B cell (primary cell): ENCODE measurements at regions not wholly inside any gene's neighbourhood (a gene's known extent, or its start where the extent isn't known, plus 50 kb on each side); places are given as distances from the start of the nearest gene placed in this dataset.

Experiments
- ATAC-seq: fragments of 200-7000 bp; cut with Tn5 transposase; one replicate; pipeline ENCODE4 v1.10.0; 2021; ENCODE audit warnings: low read depth, mild to moderate bottlenecking, moderate number of reproducible peaks, moderate library complexity
- CTCF ChIA-PET: fragments of 350-600 bp; sonication (Branson Sonifier 250); formaldehyde crosslinking; loops from one replicate; lab custom pipeline; 2021; ENCODE audit warnings: antibody characterized with exemption, inconsistent platforms; lab: Charles Lee
- POLR2A ChIA-PET: fragments of 350-600 bp; sonication (Branson Sonifier 250); formaldehyde crosslinking; loops from one replicate; lab custom pipeline; 2021; ENCODE audit warnings: antibody characterized with exemption; lab: Charles Lee
- DNase-seq: peaks from one replicate; pipeline ENCODE4 v3.0.0; 2013
- H2AFZ ChIP-seq: 2 replicates; pipeline ENCODE4 v1.6.1; 2012; ENCODE audit warnings: mild to moderate bottlenecking, low read depth, low read length; ENCODE audit not compliant: insufficient read depth, poor library complexity, severe bottlenecking
- H3K27ac ChIP-seq, 2 donors: 1 replicate in 1 of 2; 2 replicates in 1 of 2; pipeline ENCODE4 v1.5.1; 2012 to 2013; ENCODE audit warnings: low read length in 2 of 2, mild to moderate bottlenecking in 2 of 2, moderate library complexity in 1 of 2
- H3K27me3 ChIP-seq, 4 experiments: fragments of 200-600 bp in 1 of 4; sonication (generic) in 1 of 4; replicated peaks in 1 of 4; 1 replicate in 2 of 4; 2 replicates in 2 of 4; pipeline versions ENCODE4 v1.6.1 to v1.7.0; 2013 to 2016; ENCODE audit warnings: low read length in 3 of 4, mild to moderate bottlenecking in 2 of 4, mixed read lengths in 1 of 4, moderate library complexity in 1 of 4; ENCODE audit not compliant: insufficient read depth in 4 of 4, control insufficient read depth in 3 of 4; ENCODE audit errors: control extremely low read depth in 1 of 4
- H3K36me3 ChIP-seq, 2 experiments: replicated peaks in 1 of 2; 1 replicate in 1 of 2; 2 replicates in 1 of 2; pipeline versions ENCODE4 v1.6.1 to v1.7.1; 2013; ENCODE audit warnings: low read length in 1 of 2; ENCODE audit not compliant: insufficient read depth in 2 of 2, control insufficient read depth in 1 of 2; ENCODE audit errors: control extremely low read depth in 1 of 2, extremely low read depth in 1 of 2
- H3K4me1 ChIP-seq, 2 donors: fragments of 200-600 bp in 1 of 2; sonication (generic) in 1 of 2; 1 replicate in 1 of 2; 2 replicates in 1 of 2; pipeline versions ENCODE4 v1.5.1 to v1.6.1; 2013 to 2017; ENCODE audit warnings: low read length in 2 of 2; ENCODE audit not compliant: control insufficient read depth in 2 of 2, insufficient read depth in 2 of 2
- H3K4me2 ChIP-seq: replicated peaks from 2 replicates; pipeline ENCODE3; 2012; ENCODE audit warnings: mild to moderate bottlenecking, low read depth, low read length; ENCODE audit not compliant: poor library complexity, severe bottlenecking
- H3K4me3 ChIP-seq, 5 experiments: fragments of 200-600 bp in 1 of 5; sonication (generic) in 1 of 5; 1 replicate in 3 of 5; 2 replicates in 2 of 5; pipeline versions ENCODE4 v1.5.1 to v1.7.0; 2011 to 2016; ENCODE audit warnings: low read length in 4 of 5, mild to moderate bottlenecking in 4 of 5, low read depth in 2 of 5, control low read depth in 1 of 5, moderate library complexity in 1 of 5; ENCODE audit not compliant: insufficient read depth in 1 of 5; ENCODE audit errors: control extremely low read depth in 1 of 5, extremely low read depth in 1 of 5
- H3K79me2 ChIP-seq: fragments of 200-600 bp; sonication (generic); one replicate; pipeline ENCODE4 v1.6.0; 2016; ENCODE audit warnings: low read length; ENCODE audit not compliant: control insufficient read depth, insufficient read depth
- H3K9ac ChIP-seq: fragments of 200-600 bp; sonication (generic); 2 replicates; pipeline ENCODE4 v1.6.1; 2017; ENCODE audit warnings: mild to moderate bottlenecking, low read length, moderate library complexity
- H3K9me3 ChIP-seq, 3 donors: one replicate each; pipeline versions ENCODE4 v1.6.1 to v1.7.1; 2013; ENCODE audit warnings: low read length in 2 of 3; ENCODE audit not compliant: control insufficient read depth in 2 of 3, insufficient read depth in 1 of 3; ENCODE audit errors: control extremely low read depth in 1 of 3
- H4K20me1 ChIP-seq: 2 replicates; pipeline ENCODE4 v1.6.0; 2012; ENCODE audit warnings: mild to moderate bottlenecking, low read length; ENCODE audit not compliant: insufficient read depth, control insufficient read depth, poor library complexity, severe bottlenecking
- H3K27ac Mint-ChIP-seq: one replicate; pipeline ENCODE4 v1.8.0; 2021; ENCODE audit warnings: mixed read lengths
- H3K27me3 Mint-ChIP-seq: one replicate; pipeline ENCODE4 v1.8.0; 2021; ENCODE audit warnings: mixed read lengths
- H3K4me1 Mint-ChIP-seq: one replicate; pipeline ENCODE4 v1.8.0; 2021; ENCODE audit warnings: mixed read lengths
- H3K4me3 Mint-ChIP-seq: one replicate; pipeline ENCODE4 v1.8.0; 2021; ENCODE audit warnings: mixed read lengths
- H3K9me3 Mint-ChIP-seq: one replicate; pipeline ENCODE4 v1.8.0; 2022; ENCODE audit warnings: mixed read lengths; ENCODE audit not compliant: insufficient read depth
- EZH2 ChIP-seq: IDR thresholded peaks from 2 replicates; pipeline ENCODE4 v1.6.1; 2012; ENCODE audit warnings: borderline replicate concordance, low read depth, mild to moderate bottlenecking, moderate library complexity, low read length; ENCODE audit not compliant: insufficient read depth, poor library complexity, severe bottlenecking
- WGBS: methylation state at CpG from one replicate; pipeline ENCODE4 v1.1.5; 2013; ENCODE audit warnings: missing lambda C conversion rate; ENCODE audit not compliant: insufficient coverage; 5-methylcytosine and 5-hydroxymethylcytosine counted together
- intact Hi-C: fragments of 100-400 bp; cut with micrococcal nuclease; formaldehyde crosslinking; loops from one replicate; pipeline ENCODE4 v1.10.0; 2022
- TF ChIP-seq, protein P1 (sequence below): fragments of 200-600 bp; IDR thresholded peaks from one replicate; pipeline ENCODE4 v1.8.0; 2022; ENCODE audit warnings: antibody characterized with exemption, mild to moderate bottlenecking

DNA sequence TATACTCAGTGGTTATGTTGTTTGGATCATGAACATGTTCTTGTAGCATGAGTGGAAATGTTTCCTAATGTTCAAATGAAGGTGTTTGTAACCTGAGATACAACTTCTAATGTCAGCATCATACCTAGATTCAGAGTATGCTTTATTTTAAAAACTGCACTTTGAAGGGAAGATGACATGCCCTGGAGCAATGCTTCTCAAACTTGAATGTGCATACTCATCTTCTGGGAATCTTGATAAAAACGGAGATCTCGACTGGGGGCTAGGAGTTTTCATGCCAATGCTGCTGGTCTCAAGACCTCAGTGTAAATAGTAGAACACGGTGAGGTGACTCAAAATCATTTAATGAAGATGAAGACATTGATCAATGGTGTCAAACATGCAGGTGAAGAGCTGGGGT is 440.0 kb upstream of the NOX3 start:
- H3K27ac Mint-ChIP-seq, result no peak overlapping the region
- no peak overlapping the region for H3K4me3 ChIP-seq
- H3K9me3 Mint-ChIP-seq, result peaks cover 3% of the 10 kb centered on the region
- ChIA-PET POLR2A (no interaction called here), CTCF (no interaction called here)
- no peak overlapping the region for H3K4me3 Mint-ChIP-seq
- ATAC-seq (no peak), DNase-seq (no peak)
- H3K27ac ChIP-seq, result no peak overlapping the region
- H4K20me1 ChIP-seq, result no peaks in the 10 kb centered on the region
- H2AFZ ChIP-seq, result no peak overlapping the region
- H3K9me3 ChIP-seq, result no peaks in the 10 kb centered on the region
- no peak overlapping the region for H3K9ac ChIP-seq
- H3K4me1 ChIP-seq, result no peaks in the 10 kb centered on the region
- H3K27me3 Mint-ChIP-seq, result no peaks in the 10 kb centered on the region
- no peaks in the 10 kb centered on the region for H3K79me2 ChIP-seq
- no peak for TF ChIP-seq EZH2
- TF ChIP-seq, protein P1, sequence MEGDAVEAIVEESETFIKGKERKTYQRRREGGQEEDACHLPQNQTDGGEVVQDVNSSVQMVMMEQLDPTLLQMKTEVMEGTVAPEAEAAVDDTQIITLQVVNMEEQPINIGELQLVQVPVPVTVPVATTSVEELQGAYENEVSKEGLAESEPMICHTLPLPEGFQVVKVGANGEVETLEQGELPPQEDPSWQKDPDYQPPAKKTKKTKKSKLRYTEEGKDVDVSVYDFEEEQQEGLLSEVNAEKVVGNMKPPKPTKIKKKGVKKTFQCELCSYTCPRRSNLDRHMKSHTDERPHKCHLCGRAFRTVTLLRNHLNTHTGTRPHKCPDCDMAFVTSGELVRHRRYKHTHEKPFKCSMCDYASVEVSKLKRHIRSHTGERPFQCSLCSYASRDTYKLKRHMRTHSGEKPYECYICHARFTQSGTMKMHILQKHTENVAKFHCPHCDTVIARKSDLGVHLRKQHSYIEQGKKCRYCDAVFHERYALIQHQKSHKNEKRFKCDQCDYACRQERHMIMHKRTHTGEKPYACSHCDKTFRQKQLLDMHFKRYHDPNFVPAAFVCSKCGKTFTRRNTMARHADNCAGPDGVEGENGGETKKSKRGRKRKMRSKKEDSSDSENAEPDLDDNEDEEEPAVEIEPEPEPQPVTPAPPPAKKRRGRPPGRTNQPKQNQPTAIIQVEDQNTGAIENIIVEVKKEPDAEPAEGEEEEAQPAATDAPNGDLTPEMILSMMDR, result no peak
- no peaks in the 10 kb centered on the region for H3K36me3 ChIP-seq
- no peak overlapping the region for H3K4me2 ChIP-seq
- WGBS, result 96% methylated on average over 3 of the region's 3 CpGs
- intact Hi-C loops, result no loop called here
- no peaks in the 10 kb centered on the region for H3K4me1 Mint-ChIP-seq
- no peaks in the 10 kb centered on the region for H3K27me3 ChIP-seq

DNA sequence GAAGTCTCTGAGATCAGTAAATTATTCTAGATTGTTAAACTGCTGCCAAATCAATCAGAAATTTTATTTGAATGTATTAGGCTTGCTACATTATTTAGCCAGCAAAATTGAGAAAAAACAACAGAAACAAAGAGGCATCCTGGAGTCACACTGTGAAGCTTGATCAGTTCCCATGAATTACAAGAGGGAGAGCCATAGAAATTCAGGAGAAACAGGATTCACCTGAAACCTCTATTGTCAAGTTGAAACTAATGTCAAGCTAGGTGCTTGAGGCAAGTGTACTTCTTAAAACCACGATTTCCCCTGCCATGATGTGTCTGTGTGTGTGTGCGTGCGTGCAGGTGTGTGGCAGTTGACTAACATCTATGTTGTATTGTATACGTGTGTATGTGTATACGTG is 439.1 kb upstream of the NOX3 start:
- H3K9me3 ChIP-seq, result no peaks in the 10 kb centered on the region
- H3K4me1 Mint-ChIP-seq, result no peaks in the 10 kb centered on the region

More for the DNA sequence above, 439.1 kb upstream of the NOX3 start:
- Histone ChIP-seq H3K4me1 (no peaks in the 10 kb centered on the region), H3K9ac (no peak overlapping the region), H2AFZ (no peak overlapping the region), H3K79me2 (no peaks in the 10 kb centered on the region), H3K4me3 (no peak overlapping the region), H3K36me3 (no peaks in the 10 kb centered on the region), H3K27ac (no peak overlapping the region), H3K4me2 (no peak overlapping the region), H4K20me1 (no peaks in the 10 kb centered on the region), H3K27me3 (no peaks in the 10 kb centered on the region)
- CTCF ChIA-PET, result no interaction called here
- intact Hi-C loops, result no loop called here
- POLR2A ChIA-PET, result no interaction called here
- TF ChIP-seq, protein P1, result no peak
- no peak for TF ChIP-seq EZH2
- no peak for ATAC-seq
- Mint-ChIP-seq H3K4me3 (no peak overlapping the region), H3K27me3 (peaks cover 3% of the 10 kb centered on the region), H3K9me3 (peaks cover 3% of the 10 kb centered on the region), H3K27ac (no peak overlapping the region)
- DNase-seq, result no peak
- 50% methylated on average over 1 of the region's 5 CpGs for WGBS
